ENCODE measurements at regions not wholly inside any gene's neighbourhood (a gene's known extent, or its start where the extent isn't known, plus 50 kb on each side); places are given as distances from the start of the nearest gene placed in this dataset.

GRCh38 chr11:26834601-26835000, 112.7 kb upstream of the SLC5A12 start:
- ChIA-PET POLR2A (no interaction called here), RAD21 (ENCODE audit: unreplicated experiment) (interaction anchor here (0.6 kb wide), 1 partner anchor 320 kb away, joined by 4 read pairs; no protein-coding TSS in a partner anchor), SMC1A (ENCODE audit: uncharacterized antibody, unreplicated experiment) (interaction anchor here (1.5 kb wide), 1 partner anchor 17 kb away, joined by 3 read pairs; no protein-coding TSS in a partner anchor), CTCF (no interaction called here)
- DNase-seq (ENCODE audit: low read depth, low spot score) (no peak), ATAC-seq (no peak), FAIRE-seq (no peak)
- intact Hi-C loops (cut with micrococcal nuclease; ENCODE audit: unreplicated experiment) (no loop called here), in situ Hi-C loops (cut with MboI) (no loop called here)
- Histone ChIP-seq H3K36me3 (ENCODE audit: control insufficient read depth in 2 of 2, insufficient read depth in 2 of 2, low read length in 1 of 2) (no peaks in the 10 kb centered on the region), H4K20me1 (ENCODE audit: control insufficient read depth, insufficient read depth) (no peaks in the 10 kb centered on the region), H3K27ac (ENCODE audit: control insufficient read depth, insufficient read depth) (no peak overlapping the region), H3K9me3 (replicated peaks; ENCODE audit: control insufficient read depth, insufficient read depth, low read length) (no peaks in the 10 kb centered on the region), H3K4me1 (ENCODE audit: control insufficient read depth, insufficient read depth, low read length) (no peaks in the 10 kb centered on the region), H3K27me3 (replicated peaks in 1 of 2; ENCODE audit: control insufficient read depth in 2 of 2, insufficient read depth in 2 of 2, low read length in 1 of 2) (no peaks in the 10 kb centered on the region), H3K9ac (ENCODE audit: control insufficient read depth, insufficient read depth, low read length) (no peak overlapping the region), H3K4me2 (ENCODE audit: control insufficient read depth, insufficient read depth) (no peak overlapping the region), H3K4me3 (no peak overlapping the region), H3K79me2 (ENCODE audit: control insufficient read depth, insufficient read depth, low read length) (no peaks in the 10 kb centered on the region), H2AFZ (ENCODE audit: control insufficient read depth, low read depth, low read length) (no peak overlapping the region)
- BruUV-seq (replicated peaks), result no TSS peak
- no peak for TF ChIP-seq RAD51 (IDR thresholded peaks at IDR 0.05)
- TF ChIP-seq PKNOX1 (IDR thresholded peaks at IDR 0.05), result no peak

GRCh38 chr11:26835611-26836010, 113.8 kb upstream of the SLC5A12 start:
- H4K20me1 ChIP-seq (ENCODE audit: control insufficient read depth, insufficient read depth), result no peaks in the 10 kb centered on the region
- no peak overlapping the region for H3K27ac ChIP-seq (ENCODE audit: control insufficient read depth, insufficient read depth)
- no peaks in the 10 kb centered on the region for H3K27me3 ChIP-seq (replicated peaks in 1 of 2; ENCODE audit: control insufficient read depth in 2 of 2, insufficient read depth in 2 of 2, low read length in 1 of 2)
- SMC1A ChIA-PET (ENCODE audit: uncharacterized antibody, unreplicated experiment), result no interaction called here
- H3K9ac ChIP-seq (ENCODE audit: control insufficient read depth, insufficient read depth, low read length), result no peak overlapping the region
- no peak for DNase-seq (ENCODE audit: low read depth, low spot score)
- no peaks in the 10 kb centered on the region for H3K79me2 ChIP-seq (ENCODE audit: control insufficient read depth, insufficient read depth, low read length)
- H2AFZ ChIP-seq (ENCODE audit: control insufficient read depth, low read depth, low read length), result no peak overlapping the region
- BruUV-seq (replicated peaks), result no TSS peak
- no peaks in the 10 kb centered on the region for H3K9me3 ChIP-seq (replicated peaks; ENCODE audit: control insufficient read depth, insufficient read depth, low read length)
- H3K36me3 ChIP-seq (ENCODE audit: control insufficient read depth in 2 of 2, insufficient read depth in 2 of 2, low read length in 1 of 2), result no peaks in the 10 kb centered on the region
- H3K4me1 ChIP-seq (ENCODE audit: control insufficient read depth, insufficient read depth, low read length), result no peaks in the 10 kb centered on the region
- in situ Hi-C loops (cut with MboI) (no loop called here), intact Hi-C loops (cut with micrococcal nuclease; ENCODE audit: unreplicated experiment) (no loop called here)
- H3K4me3 ChIP-seq, result no peak overlapping the region
- no peak for ATAC-seq
- POLR2A ChIA-PET, result no interaction called here
- TF ChIP-seq MTA3 (IDR thresholded peaks at IDR 0.05; ENCODE audit: borderline replicate concordance, low read length), result no peak
- no peak for TF ChIP-seq ZBTB40 (IDR thresholded peaks at IDR 0.05; ENCODE audit: borderline replicate concordance)
- WGBS (ENCODE audit: insufficient coverage, insufficient replicate concordance, low lambda C conversion rate, missing lambda C conversion rate), result 33% methylated on average over 3 of the region's 3 CpGs
- CTCF ChIA-PET, result no interaction called here
- H3K4me2 ChIP-seq (ENCODE audit: control insufficient read depth, insufficient read depth), result no peak overlapping the region
- FAIRE-seq, result no peak
- RAD21 ChIA-PET (ENCODE audit: unreplicated experiment), result no interaction called here

All from GM12878 (cell line).